ENCODE measurements at regions not wholly inside any gene's neighbourhood (a gene's known extent, or its start where the extent isn't known, plus 50 kb on each side); places are given as distances from the start of the nearest gene placed in this dataset.
A peak's percentile ranks its signal among the peaks of the same experiment; 100 is the strongest.

DNA sequence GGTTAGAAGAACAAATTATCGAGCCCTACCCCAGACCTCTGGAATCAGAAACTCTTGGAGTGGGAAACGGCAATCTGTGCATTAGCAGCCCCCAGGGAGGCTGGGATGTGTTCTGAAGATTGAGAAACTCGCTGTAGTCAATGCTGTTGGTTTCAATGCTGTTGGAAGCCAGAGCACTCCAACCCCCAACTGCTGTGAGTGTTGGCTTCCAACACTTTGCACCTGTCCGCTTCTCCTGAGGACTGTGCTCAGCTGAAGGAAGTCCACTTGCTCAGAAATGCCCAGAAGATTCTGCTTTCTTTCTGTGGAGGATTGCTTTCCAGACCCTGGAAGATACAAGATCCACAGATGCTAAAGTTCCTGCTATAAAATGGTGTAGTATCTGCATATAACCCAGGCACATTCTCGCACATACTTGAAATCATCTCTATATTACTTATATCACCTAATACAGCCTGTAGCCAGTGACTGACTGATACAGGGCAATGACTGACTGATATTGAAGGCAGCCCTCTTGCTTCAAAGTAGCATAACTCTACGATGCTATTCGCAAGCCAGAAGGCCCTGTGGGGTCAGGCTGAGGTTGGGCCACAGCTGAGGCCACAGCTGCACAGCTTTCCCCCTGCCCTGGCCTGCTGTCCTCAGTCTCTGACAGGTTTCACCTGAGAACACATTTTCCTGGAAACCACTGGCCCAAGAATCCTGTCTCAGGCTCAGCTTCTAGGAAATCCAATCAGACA lies 757.7 kb upstream of the ID2 start:
- WGBS, 2 donors, result 75 to 77% methylated on average over 7 of the region's 7 CpGs
- no peak for TF ChIP-seq CTCF (IDR thresholded peaks at IDR 0.05)
- no peak for TF ChIP-seq POLR2A (IDR thresholded peaks at IDR 0.05)
- no peak for DNase-seq

GRCh38 chr2:7925506-7925905 lies 756.4 kb upstream of the ID2 start:
- WGBS, 2 donors, result 67 to 83% methylated on average over 1 of the region's 1 CpG
- DNase-seq, result no peak
- no peak overlapping the region for H3K27ac ChIP-seq
- no peaks in the 10 kb centered on the region for H3K36me3 ChIP-seq
- no peaks in the 10 kb centered on the region for H3K9me3 ChIP-seq
- peaks cover 2 to 3% of the 10 kb centered on the region in 2 donors for H3K4me1 ChIP-seq
- no peaks in the 10 kb centered on the region for H3K27me3 ChIP-seq
- H3K4me3 ChIP-seq (replicated peaks in 1 of 3), result no peak overlapping the region
- intact Hi-C loops (cut with DNase I), result no loop called here
- TF ChIP-seq POLR2A (IDR thresholded peaks at IDR 0.05) (no peak), CTCF (IDR thresholded peaks at IDR 0.05) (no peak)

More for the DNA sequence above, 757.7 kb upstream of the ID2 start:
- no peaks in the 10 kb centered on the region for H3K27me3 ChIP-seq
- H3K4me3 ChIP-seq (replicated peaks in 1 of 3), result no peak overlapping the region
- no peaks in the 10 kb centered on the region for H3K36me3 ChIP-seq
- intact Hi-C loops (cut with DNase I), result no loop called here
- no peaks in the 10 kb centered on the region for H3K9me3 ChIP-seq
- H3K4me1 ChIP-seq, result no peaks in the 10 kb centered on the region
- H3K27ac ChIP-seq, result no peak overlapping the region

GRCh38 chr2:7927691-7928090 lies 754.2 kb upstream of the ID2 start:
- no peaks in the 10 kb centered on the region for H3K27me3 ChIP-seq
- no peak overlapping the region for H3K27ac ChIP-seq
- intact Hi-C loops (cut with DNase I), result no loop called here
- H3K4me3 ChIP-seq (replicated peaks in 1 of 3), result no peak overlapping the region
- no peak for TF ChIP-seq CTCF (IDR thresholded peaks at IDR 0.05)
- TF ChIP-seq POLR2A (IDR thresholded peaks at IDR 0.05), result no peak
- DNase-seq, result no peak
- WGBS, 2 donors, result 89 to 91% methylated on average over 2 of the region's 2 CpGs
- peaks cover 8 to 11% of the 10 kb centered on the region in 2 donors for H3K4me1 ChIP-seq
- no peaks in the 10 kb centered on the region for H3K36me3 ChIP-seq
- H3K9me3 ChIP-seq, result no peaks in the 10 kb centered on the region

- H3K4me1 ChIP-seq, result peaks cover 8 to 11% of the 10 kb centered on the region in 2 donors
- H3K27ac ChIP-seq, result no peak overlapping the region
- no peak overlapping the region for H3K4me3 ChIP-seq (replicated peaks in 1 of 3)
- DNase-seq, result no peak
- intact Hi-C loops (cut with DNase I), result no loop called here
- 88 to 93% methylated on average over 9 of the region's 9 CpGs for WGBS, 2 donors
- no peaks in the 10 kb centered on the region for H3K9me3 ChIP-seq
- no peaks in the 10 kb centered on the region for H3K27me3 ChIP-seq
- TF ChIP-seq CTCF (IDR thresholded peaks at IDR 0.05) (no peak), POLR2A (IDR thresholded peaks at IDR 0.05) (no peak)
- H3K36me3 ChIP-seq, result no peaks in the 10 kb centered on the region
These were observed 752.6 kb upstream of the ID2 start for GRCh38 chr2:7929281-7929680.

DNA sequence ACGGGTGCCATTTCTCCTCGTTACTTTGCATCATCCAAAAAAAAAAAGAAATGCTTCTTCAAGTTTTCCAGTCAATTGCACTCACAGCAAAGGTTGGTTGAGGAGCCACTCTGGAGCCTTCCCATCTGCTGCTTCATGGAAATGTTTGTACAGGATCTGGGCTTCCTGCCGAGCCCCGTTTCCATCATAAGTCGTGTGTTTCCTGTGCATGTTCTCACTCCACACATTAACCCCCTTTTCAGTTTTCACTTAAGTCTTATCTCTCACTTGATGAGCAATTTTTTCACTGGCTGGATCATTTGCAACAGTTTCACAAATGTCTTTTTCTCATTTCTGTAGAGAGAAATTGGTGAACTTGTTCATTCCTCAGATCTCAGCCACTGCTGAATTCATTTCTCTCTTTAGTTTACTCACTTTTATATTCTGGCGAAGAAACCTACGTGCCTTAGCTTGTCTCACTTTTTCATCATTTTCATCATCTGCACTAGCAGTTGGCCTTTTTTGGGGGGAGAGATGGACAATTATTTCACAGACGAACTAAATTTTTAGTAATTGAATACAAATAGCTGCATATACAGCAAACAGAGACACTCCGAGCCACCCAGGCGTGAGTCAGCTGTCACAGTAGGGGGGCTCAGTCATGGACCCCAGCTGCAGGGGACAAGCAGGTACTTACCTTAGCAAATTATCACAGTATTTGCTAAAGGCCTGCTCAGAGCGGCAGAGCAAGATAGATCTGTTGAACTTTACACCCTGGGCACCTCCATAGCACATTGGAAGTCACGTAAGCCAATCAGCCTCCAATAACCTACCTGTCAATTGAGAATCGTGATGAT lies 750.8 kb upstream of the ID2 start:
- Histone ChIP-seq H3K27me3 (no peaks in the 10 kb centered on the region), H3K9me3 (no peaks in the 10 kb centered on the region), H3K4me1 (peaks cover 8 to 11% of the 10 kb centered on the region in 2 donors), H3K4me3 (replicated peaks in 1 of 3) (no peak overlapping the region), H3K27ac (no peak overlapping the region), H3K36me3 (no peaks in the 10 kb centered on the region)
- 58 to 59% methylated on average over 13 of the region's 13 CpGs for WGBS, 2 donors
- intact Hi-C loops (cut with DNase I), result no loop called here
- DNase-seq, result peak; percentile 82
- TF ChIP-seq POLR2A (IDR thresholded peaks at IDR 0.05) (no peak), CTCF (IDR thresholded peaks at IDR 0.05) (no peak)
